ENCODE measurements at regions not wholly inside any gene's neighbourhood (a gene's known extent, or its start where the extent isn't known, plus 50 kb on each side); places are given as distances from the start of the nearest gene placed in this dataset.

- H3K36me3 ChIP-seq (ENCODE audit: insufficient read depth, low read length) = no peaks in the 10 kb centered on the region
- H3K27me3 ChIP-seq (ENCODE audit: control insufficient read depth, insufficient read depth, low read length) = no peaks in the 10 kb centered on the region
- no peak overlapping the region for H3K4me2 ChIP-seq (ENCODE audit: low read length)
- H3K4me3 ChIP-seq (ENCODE audit: low read length) = no peak overlapping the region
- H3K9me3 ChIP-seq (replicated peaks; ENCODE audit: low read length) = no peaks in the 10 kb centered on the region
- peaks cover 42% of the 10 kb centered on the region for H3K4me1 ChIP-seq (ENCODE audit: control insufficient read depth, insufficient read depth, low read length)
- H3K9ac ChIP-seq (ENCODE audit: low read depth, low read length) = no peak overlapping the region
Observed at GRCh38 chr9:70465398-70465797, 50.9 kb upstream of the KLF9 start.

Data from skeletal muscle satellite cell (primary cell).